Heart left ventricle (tissue), 13 donors: ENCODE measurements at regions not wholly inside any gene's neighbourhood (a gene's known extent, or its start where the extent isn't known, plus 50 kb on each side); places are given as distances from the start of the nearest gene placed in this dataset.

Source experiments
- CTCF ChIP-seq, 12 donors: fragments of 200-600 bp; sonication (generic) in 4 of 12; IDR thresholded peaks; one replicate each; pipeline versions ENCODE4 v1.5.0 to v1.8.0; 2018 to 2022; ENCODE audit warnings: antibody characterized with exemption in 12 of 12, mild to moderate bottlenecking in 5 of 12
- POLR2A ChIP-seq, 2 donors: fragments of 450-650 bp; IDR thresholded peaks; one replicate each; pipeline ENCODE4 v1.6.1; 2017; ENCODE audit warnings: antibody characterized with exemption in 2 of 2, mild to moderate bottlenecking in 2 of 2, moderate library complexity in 2 of 2
- donor health status: ischemic (EF 13 %, LVEDD 7.1; RV severe dilation, severe dysfunction).
- donor health status: DM: no; HTN: yes; CAD: no.
- donor health status: DM: no; HTN: no; CAD: no.
- donor health status: ischemic (EF 25% LVEDD 6.9; RV normal size, moderate dysfunction).
- donor health status: ischemic (EF 25% LVEDD 5.7; RV mildly dilated, moderate dysfunction).
- donor health status: ischemic (EF 35%, LVEDD 5.7; RV mildly dilated, moderate dysfunction).
- donor health status: nonischemic (EF 11% LVEDD 7.7; RV severe dilation, severe dysfunction).
- donor health status: DM: yes; HTN: yes; CAD: no.
- donor health status: PGD.
- donor health status: ischemic (EF 29% LVEDD 5.4; RV normal size, mild dysfunction).
- donor health status: nonischemic (EF 23%, LVEDD 6.1; RV moderate dilation, normal function).

- no peak for TF ChIP-seq POLR2A (IDR thresholded peaks at IDR 0.05)
- no peak for TF ChIP-seq CTCF (IDR thresholded peaks at IDR 0.05)
Measured at GRCh38 chr4:54371173-54371572, 142.1 kb downstream of the PDGFRA start.
